ENCODE measurements at regions not wholly inside any gene's neighbourhood (a gene's known extent, or its start where the extent isn't known, plus 50 kb on each side); places are given as distances from the start of the nearest gene placed in this dataset.

DNA sequence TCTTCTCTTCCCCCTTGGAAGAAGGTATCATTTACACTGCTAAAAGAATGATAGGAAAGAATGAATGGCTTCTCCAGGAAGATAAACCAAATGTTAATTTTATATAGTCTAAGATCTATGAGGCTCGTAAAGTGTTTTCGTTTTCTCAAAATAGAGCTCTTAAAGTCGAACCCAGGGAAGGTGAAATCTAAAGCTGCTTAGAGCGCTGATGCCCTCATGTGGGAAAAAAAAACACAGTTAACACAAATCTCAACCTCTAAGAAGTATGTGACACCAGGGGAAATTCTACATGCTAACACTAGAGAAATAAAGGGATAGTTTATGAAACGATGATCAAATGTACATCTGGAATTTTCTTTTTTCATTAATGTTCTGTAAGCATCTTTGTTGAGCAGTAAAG is 257.9 kb downstream of the RASEF start:
- TF ChIP-seq, protein P1, sequence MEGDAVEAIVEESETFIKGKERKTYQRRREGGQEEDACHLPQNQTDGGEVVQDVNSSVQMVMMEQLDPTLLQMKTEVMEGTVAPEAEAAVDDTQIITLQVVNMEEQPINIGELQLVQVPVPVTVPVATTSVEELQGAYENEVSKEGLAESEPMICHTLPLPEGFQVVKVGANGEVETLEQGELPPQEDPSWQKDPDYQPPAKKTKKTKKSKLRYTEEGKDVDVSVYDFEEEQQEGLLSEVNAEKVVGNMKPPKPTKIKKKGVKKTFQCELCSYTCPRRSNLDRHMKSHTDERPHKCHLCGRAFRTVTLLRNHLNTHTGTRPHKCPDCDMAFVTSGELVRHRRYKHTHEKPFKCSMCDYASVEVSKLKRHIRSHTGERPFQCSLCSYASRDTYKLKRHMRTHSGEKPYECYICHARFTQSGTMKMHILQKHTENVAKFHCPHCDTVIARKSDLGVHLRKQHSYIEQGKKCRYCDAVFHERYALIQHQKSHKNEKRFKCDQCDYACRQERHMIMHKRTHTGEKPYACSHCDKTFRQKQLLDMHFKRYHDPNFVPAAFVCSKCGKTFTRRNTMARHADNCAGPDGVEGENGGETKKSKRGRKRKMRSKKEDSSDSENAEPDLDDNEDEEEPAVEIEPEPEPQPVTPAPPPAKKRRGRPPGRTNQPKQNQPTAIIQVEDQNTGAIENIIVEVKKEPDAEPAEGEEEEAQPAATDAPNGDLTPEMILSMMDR (IDR thresholded peaks at IDR 0.05; ENCODE audit: low read depth, low read length) = no peak
- H3K4me3 ChIP-seq (ENCODE audit: low read depth, low read length) = no peak overlapping the region

DNA sequence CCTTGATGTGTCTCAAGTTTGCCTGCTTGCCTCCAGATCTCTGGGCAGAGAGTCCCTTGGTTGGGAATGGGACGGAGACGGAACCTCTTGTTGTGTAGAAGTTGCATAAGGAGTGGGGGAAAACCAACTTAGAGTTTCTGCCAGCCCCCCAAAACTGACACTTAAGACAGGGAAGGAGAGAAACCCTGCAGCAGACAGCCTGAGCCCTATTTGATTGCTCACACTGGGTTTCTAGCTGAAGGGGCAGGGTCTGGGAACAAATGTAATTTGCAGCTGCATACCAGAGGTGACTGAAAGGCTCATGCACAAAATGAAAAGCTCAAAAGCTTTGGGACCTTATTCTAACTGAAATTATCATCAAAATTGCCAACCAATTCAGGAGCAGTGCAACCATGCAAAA is 254.5 kb downstream of the RASEF start:
- H3K4me3 ChIP-seq (ENCODE audit: low read depth, low read length) = no peak overlapping the region

DNA sequence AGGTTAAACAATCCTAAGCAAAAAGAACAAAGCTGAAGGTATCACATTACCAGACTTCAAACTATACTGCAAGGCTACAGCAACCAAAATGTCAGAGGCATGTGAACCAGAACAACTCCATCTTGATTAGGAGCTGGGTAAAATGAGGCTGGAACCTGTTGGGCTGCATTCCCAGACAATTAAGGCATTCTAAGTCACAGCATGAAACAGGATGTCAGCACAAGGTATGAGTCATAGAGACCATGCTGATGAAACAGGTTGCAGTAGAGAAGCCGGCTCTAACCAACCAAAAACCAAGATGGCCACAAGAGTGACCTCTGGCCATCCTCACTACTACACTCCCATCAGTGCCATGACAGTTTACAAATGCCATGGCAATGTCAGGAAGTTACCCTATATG is 252.0 kb downstream of the RASEF start:
- H3K4me3 ChIP-seq (ENCODE audit: low read depth, low read length) = no peak overlapping the region
- TF ChIP-seq, protein P1 (IDR thresholded peaks at IDR 0.05; ENCODE audit: low read depth, low read length) = no peak

More for the DNA sequence above, 254.5 kb downstream of the RASEF start:
- TF ChIP-seq, protein P1 (IDR thresholded peaks at IDR 0.05; ENCODE audit: low read depth, low read length) = no peak

DNA sequence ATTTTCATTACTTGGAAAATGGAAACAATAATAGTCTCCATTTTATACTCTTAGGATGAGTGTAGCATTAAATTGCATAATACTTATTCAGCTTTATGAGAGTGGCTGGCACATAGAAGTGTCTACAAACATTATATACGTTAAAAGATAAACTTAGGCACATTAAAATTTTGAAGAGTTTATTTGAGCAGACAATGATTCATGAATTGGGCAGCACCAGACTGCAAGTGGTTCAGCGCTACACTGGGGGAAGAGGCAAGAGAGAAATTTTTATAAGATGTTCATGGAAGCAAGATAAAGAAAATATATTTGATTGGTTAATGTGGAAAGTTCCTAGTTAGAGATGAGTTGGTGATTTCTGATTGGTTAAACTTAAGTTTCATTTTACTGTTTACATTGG is 243.7 kb downstream of the RASEF start:
- no peak overlapping the region for H3K4me3 ChIP-seq (ENCODE audit: low read depth, low read length)
- TF ChIP-seq, protein P1 (IDR thresholded peaks at IDR 0.05; ENCODE audit: low read depth, low read length) = no peak

DNA sequence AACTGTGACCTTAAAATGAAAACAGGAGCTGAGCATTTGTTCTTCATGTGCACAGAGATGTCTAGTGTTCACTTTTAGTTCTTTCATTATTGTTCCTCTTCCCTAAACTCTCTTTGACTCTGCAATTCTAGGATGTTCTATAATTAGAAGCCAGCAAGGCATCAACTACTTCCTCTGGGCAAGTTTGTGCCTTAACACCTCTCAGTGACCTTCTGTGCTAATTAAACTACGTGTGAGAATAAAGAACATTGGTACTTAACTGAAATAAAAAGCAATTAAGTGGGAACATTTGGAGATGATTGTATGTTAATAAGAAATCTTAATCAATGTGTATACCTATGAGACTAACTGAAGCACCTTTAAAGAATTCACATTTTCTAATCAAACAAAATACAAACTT is 242.8 kb downstream of the RASEF start:
- H3K4me3 ChIP-seq (ENCODE audit: low read depth, low read length) = no peak overlapping the region
- TF ChIP-seq, protein P1 (IDR thresholded peaks at IDR 0.05; ENCODE audit: low read depth, low read length) = no peak

DNA sequence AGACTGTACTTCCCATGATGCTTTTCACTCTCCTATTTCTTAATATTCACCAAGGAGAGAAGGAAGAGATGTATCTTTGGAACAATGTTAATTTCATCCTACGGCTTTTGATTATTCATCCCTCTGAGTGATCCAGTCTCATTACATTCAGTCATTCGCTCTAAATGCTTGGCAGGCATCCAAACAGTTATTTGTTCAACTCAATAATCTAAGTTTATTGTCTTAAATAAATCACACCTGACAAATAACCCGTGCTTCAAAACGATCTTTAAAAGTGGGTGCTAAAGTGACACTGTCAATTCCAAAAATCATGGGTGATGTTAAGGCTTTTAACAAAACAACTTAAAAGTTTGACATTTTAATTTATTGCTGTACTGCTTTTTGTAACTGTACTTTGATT is 233.1 kb downstream of the RASEF start:
- TF ChIP-seq, protein P1 (IDR thresholded peaks at IDR 0.05; ENCODE audit: low read depth, low read length) = no peak
- H3K4me3 ChIP-seq (ENCODE audit: low read depth, low read length) = no peak overlapping the region

DNA sequence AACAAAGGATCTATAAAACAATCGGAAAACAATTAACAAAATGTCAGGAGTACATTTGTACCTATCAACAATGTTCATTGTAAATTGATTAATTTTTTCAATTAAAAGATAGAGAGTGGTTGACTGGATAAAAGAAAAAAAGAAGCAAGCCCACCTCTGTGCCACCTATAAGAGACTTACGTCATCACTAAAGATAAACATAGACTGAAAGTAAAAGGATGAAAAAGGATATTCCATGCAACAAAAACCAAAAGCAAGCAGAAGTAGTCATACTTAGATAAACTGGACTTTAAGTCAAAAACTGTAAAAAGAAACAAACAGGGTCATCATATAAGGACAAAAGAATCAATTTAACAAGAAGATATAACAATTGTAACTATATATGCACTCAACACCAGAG is 197.4 kb downstream of the RASEF start:
- no peak overlapping the region for H3K4me3 ChIP-seq (ENCODE audit: low read depth, low read length)
- TF ChIP-seq, protein P1 (IDR thresholded peaks at IDR 0.05; ENCODE audit: low read depth, low read length) = no peak

Data from WI38 (cell line).